ENCODE measurements at regions not wholly inside any gene's neighbourhood (a gene's known extent, or its start where the extent isn't known, plus 50 kb on each side); places are given as distances from the start of the nearest gene placed in this dataset.

- TF ChIP-seq CTCF (IDR thresholded peaks at IDR 0.05) (no peak), POLR2A (IDR thresholded peaks at IDR 0.05; ENCODE audit: low read length) (no peak), CEBPB (IDR thresholded peaks at IDR 0.05) (peak; percentile 10 to 73; a peak in 3 of 4 replicates), RCOR1 (IDR thresholded peaks at IDR 0.05; ENCODE audit: low read depth, low read length) (no peak), NR3C1 (IDR thresholded peaks at IDR 0.05) (no peak), KDM1A (IDR thresholded peaks at IDR 0.05; ENCODE audit: low read depth) (no peak), JUNB (IDR thresholded peaks at IDR 0.05) (no peak), EP300 (IDR thresholded peaks at IDR 0.05) (no peak), SMC3 (IDR thresholded peaks at IDR 0.05) (no peak), ESRRA (IDR thresholded peaks at IDR 0.05; ENCODE audit: borderline replicate concordance, low read length) (no peak)
- TF ChIP-seq, protein P1, sequence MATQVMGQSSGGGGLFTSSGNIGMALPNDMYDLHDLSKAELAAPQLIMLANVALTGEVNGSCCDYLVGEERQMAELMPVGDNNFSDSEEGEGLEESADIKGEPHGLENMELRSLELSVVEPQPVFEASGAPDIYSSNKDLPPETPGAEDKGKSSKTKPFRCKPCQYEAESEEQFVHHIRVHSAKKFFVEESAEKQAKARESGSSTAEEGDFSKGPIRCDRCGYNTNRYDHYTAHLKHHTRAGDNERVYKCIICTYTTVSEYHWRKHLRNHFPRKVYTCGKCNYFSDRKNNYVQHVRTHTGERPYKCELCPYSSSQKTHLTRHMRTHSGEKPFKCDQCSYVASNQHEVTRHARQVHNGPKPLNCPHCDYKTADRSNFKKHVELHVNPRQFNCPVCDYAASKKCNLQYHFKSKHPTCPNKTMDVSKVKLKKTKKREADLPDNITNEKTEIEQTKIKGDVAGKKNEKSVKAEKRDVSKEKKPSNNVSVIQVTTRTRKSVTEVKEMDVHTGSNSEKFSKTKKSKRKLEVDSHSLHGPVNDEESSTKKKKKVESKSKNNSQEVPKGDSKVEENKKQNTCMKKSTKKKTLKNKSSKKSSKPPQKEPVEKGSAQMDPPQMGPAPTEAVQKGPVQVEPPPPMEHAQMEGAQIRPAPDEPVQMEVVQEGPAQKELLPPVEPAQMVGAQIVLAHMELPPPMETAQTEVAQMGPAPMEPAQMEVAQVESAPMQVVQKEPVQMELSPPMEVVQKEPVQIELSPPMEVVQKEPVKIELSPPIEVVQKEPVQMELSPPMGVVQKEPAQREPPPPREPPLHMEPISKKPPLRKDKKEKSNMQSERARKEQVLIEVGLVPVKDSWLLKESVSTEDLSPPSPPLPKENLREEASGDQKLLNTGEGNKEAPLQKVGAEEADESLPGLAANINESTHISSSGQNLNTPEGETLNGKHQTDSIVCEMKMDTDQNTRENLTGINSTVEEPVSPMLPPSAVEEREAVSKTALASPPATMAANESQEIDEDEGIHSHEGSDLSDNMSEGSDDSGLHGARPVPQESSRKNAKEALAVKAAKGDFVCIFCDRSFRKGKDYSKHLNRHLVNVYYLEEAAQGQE (IDR thresholded peaks at IDR 0.05) = no peak
Observed at GRCh38 chr1:243950166-243950565, 100.1 kb upstream of the AKT3 start.
